GM19035 (cell line): ENCODE measurements at regions not wholly inside any gene's neighbourhood (a gene's known extent, or its start where the extent isn't known, plus 50 kb on each side); places are given as distances from the start of the nearest gene placed in this dataset.

Experiments used
- ATAC-seq: cut with Tn5 transposase; IDR thresholded peaks from one replicate; pipeline ENCODE4 v1.9.1; 2021; ENCODE audit not compliant: unreplicated experiment

- no peak for ATAC-seq
These were observed 742.3 kb downstream of the TYW1 start for GRCh38 chr7:67738958-67739357.

GRCh38 chr7:67743501-67743900 is 746.9 kb downstream of the TYW1 start:
- no peak for ATAC-seq

- ATAC-seq, result no peak
These were observed 755.6 kb downstream of the TYW1 start for GRCh38 chr7:67752227-67752626.

GRCh38 chr7:67753891-67754290 is 757.3 kb downstream of the TYW1 start:
- no peak for ATAC-seq

GRCh38 chr7:67754651-67755050 is 758.0 kb downstream of the TYW1 start:
- no peak for ATAC-seq

- no peak for ATAC-seq
These were observed 761.9 kb downstream of the TYW1 start for GRCh38 chr7:67758551-67758950.

GRCh38 chr7:67760971-67761370 is 764.3 kb downstream of the TYW1 start:
- ATAC-seq, result no peak

GRCh38 chr7:67762516-67762915 is 765.9 kb downstream of the TYW1 start:
- ATAC-seq, result no peak

- no peak for ATAC-seq
These were observed 767.7 kb downstream of the TYW1 start for GRCh38 chr7:67764289-67764688.

- ATAC-seq, result no peak
These were observed 769.0 kb downstream of the TYW1 start for GRCh38 chr7:67765481-67766175.

GRCh38 chr7:67766906-67767410 is 770.3 kb downstream of the TYW1 start:
- no peak for ATAC-seq

GRCh38 chr7:67771846-67772605 is 775.4 kb downstream of the TYW1 start:
- no peak for ATAC-seq

GRCh38 chr7:67773081-67773480 is 776.4 kb downstream of the TYW1 start:
- no peak for ATAC-seq

- ATAC-seq, result no peak
These were observed 780.5 kb downstream of the TYW1 start for GRCh38 chr7:67777119-67777518.

GRCh38 chr7:67781841-67782240 is 785.2 kb downstream of the TYW1 start:
- ATAC-seq, result no peak

- no peak for ATAC-seq
These were observed 789.4 kb downstream of the TYW1 start for GRCh38 chr7:67786021-67786420.

GRCh38 chr7:67788669-67789068 is 792.0 kb downstream of the TYW1 start:
- no peak for ATAC-seq

- no peak for ATAC-seq
These were observed 795.3 kb downstream of the TYW1 start for GRCh38 chr7:67791918-67792317.

- ATAC-seq, result no peak
These were observed 797.9 kb downstream of the TYW1 start for GRCh38 chr7:67794544-67794943.

- ATAC-seq, result no peak
These were observed 807.2 kb downstream of the TYW1 start for GRCh38 chr7:67803789-67804188.

- no peak for ATAC-seq
These were observed 809.4 kb downstream of the TYW1 start for GRCh38 chr7:67805921-67806471.

- ATAC-seq, result no peak
These were observed 811.2 kb downstream of the TYW1 start for GRCh38 chr7:67807826-67808225.
